HEK293 (cell line): ENCODE measurements at regions not wholly inside any gene's neighbourhood (a gene's known extent, or its start where the extent isn't known, plus 50 kb on each side); places are given as distances from the start of the nearest gene placed in this dataset.

ENCODE experiments used
- OVOL3 ChIP-seq: fragments of 450-650 bp; formaldehyde crosslinking; IDR thresholded peaks from 2 replicates; pipeline ENCODE4 v1.5.1; 2016; ENCODE audit warnings: missing biosample characterization, missing genetic modification characterization
- TF ChIP-seq, protein P1 (sequence below): fragments of 450-650 bp; formaldehyde crosslinking; IDR thresholded peaks from 2 replicates; pipeline ENCODE4 v1.5.1; 2016; ENCODE audit warnings: missing biosample characterization, missing genetic modification characterization

DNA sequence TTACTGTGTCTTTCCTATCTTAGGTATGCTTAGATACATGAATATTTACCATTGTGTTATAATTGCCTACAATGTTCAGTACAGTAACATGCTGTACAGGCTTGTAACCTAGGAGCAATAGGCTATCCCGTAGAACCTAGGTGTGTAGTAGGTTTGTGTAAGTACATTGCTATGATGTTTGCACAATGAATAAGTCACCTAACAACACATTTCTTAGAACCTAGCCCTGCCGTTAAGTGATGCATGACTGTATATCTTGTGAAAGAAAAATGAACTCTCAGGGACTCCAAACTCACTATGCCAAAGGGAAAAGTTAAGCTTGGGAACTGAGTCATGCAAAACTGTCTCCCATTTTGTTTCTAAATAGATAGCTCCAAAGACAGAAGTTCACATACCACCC is 91.5 kb upstream of the ACP3 start:
- TF ChIP-seq, protein P1, sequence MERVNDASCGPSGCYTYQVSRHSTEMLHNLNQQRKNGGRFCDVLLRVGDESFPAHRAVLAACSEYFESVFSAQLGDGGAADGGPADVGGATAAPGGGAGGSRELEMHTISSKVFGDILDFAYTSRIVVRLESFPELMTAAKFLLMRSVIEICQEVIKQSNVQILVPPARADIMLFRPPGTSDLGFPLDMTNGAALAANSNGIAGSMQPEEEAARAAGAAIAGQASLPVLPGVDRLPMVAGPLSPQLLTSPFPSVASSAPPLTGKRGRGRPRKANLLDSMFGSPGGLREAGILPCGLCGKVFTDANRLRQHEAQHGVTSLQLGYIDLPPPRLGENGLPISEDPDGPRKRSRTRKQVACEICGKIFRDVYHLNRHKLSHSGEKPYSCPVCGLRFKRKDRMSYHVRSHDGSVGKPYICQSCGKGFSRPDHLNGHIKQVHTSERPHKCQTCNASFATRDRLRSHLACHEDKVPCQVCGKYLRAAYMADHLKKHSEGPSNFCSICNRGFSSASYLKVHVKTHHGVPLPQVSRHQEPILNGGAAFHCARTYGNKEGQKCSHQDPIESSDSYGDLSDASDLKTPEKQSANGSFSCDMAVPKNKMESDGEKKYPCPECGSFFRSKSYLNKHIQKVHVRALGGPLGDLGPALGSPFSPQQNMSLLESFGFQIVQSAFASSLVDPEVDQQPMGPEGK (tag by site-specific recombination), result no peak
- TF ChIP-seq OVOL3 (tag by site-specific recombination), result no peak
